GM12878 (cell line): ENCODE measurements at regions not wholly inside any gene's neighbourhood (a gene's known extent, or its start where the extent isn't known, plus 50 kb on each side); places are given as distances from the start of the nearest gene placed in this dataset.

Experiments used
- ATAC-seq: fragments of 200-7000 bp; cut with Tn5 transposase; 3 replicates; pipeline ENCODE4 v1.9.1; 2020; ENCODE audit warnings: mild to moderate bottlenecking, moderate library complexity
- BruUV-seq: library from RNA; stranded (reverse); fragments of 400-500 nt; replicated peaks from 2 replicates; lab custom pipeline; 2021; lab: Mats Ljungman, UMichigan
- CTCF ChIA-PET: fragments of 300-600 bp; sonication (Branson Sonifier 250); formaldehyde crosslinking; extraction: SDS; loops from one replicate; lab custom pipeline; 2021; ENCODE audit warnings: inconsistent platforms; lab: Yijun Ruan, JAX
- POLR2A ChIA-PET: fragments of 350-600 bp; formaldehyde crosslinking; extraction: SDS; loops from one replicate; lab custom pipeline; 2021; ENCODE audit warnings: inconsistent platforms; lab: Charles Lee
- RAD21 ChIA-PET: fragments of 300-600 bp; sonication (Branson Sonifier 250); formaldehyde crosslinking; loops from one replicate; lab custom pipeline; 2023; ENCODE audit warnings: antibody characterized with exemption; ENCODE audit not compliant: unreplicated experiment; lab: Charles Lee
- SMC1A ChIA-PET: fragments of 300-600 bp; sonication (Branson Sonifier 250); formaldehyde crosslinking; loops from one replicate; lab custom pipeline; 2023; ENCODE audit not compliant: unreplicated experiment, uncharacterized antibody; lab: Charles Lee
- DNase-seq: peaks from one replicate; pipeline ENCODE4 v3.0.0-alpha.2; 2011; ENCODE audit warnings: low read depth, low spot score
- FAIRE-seq: peaks from 3 replicates; lab custom pipeline; 2011; peaks lifted over from hg19 to GRCh38; lab: Jason Lieb, UNC
- H2AFZ ChIP-seq: 2 replicates; pipeline ENCODE4 v1.6.0; 2011; ENCODE audit warnings: low read depth, low read length, control low read depth; ENCODE audit not compliant: control insufficient read depth
- H3K27ac ChIP-seq: 2 replicates; pipeline ENCODE4 v1.5.1; 2011; ENCODE audit warnings: control low read depth; ENCODE audit not compliant: control insufficient read depth, insufficient read depth
- H3K27me3 ChIP-seq, 2 experiments: replicated peaks in 1 of 2; 2 replicates each; pipeline versions ENCODE4 v1.6.0 to v1.6.1; 2011; ENCODE audit warnings: low read length in 1 of 2; ENCODE audit not compliant: control insufficient read depth in 2 of 2, insufficient read depth in 2 of 2
- H3K36me3 ChIP-seq, 2 experiments: 2 replicates each; pipeline ENCODE4 v1.5.1; 2011; ENCODE audit warnings: low read length in 1 of 2; ENCODE audit not compliant: control insufficient read depth in 2 of 2, insufficient read depth in 2 of 2
- H3K4me1 ChIP-seq: 2 replicates; pipeline ENCODE4 v1.6.1; 2011; ENCODE audit warnings: mild to moderate bottlenecking, low read length, moderate library complexity, mixed read lengths; ENCODE audit not compliant: control insufficient read depth, insufficient read depth
- H3K4me2 ChIP-seq: 2 replicates; pipeline ENCODE4 v1.6.0; 2011; ENCODE audit warnings: control low read depth; ENCODE audit not compliant: control insufficient read depth, insufficient read depth
- H3K4me3 ChIP-seq: fragments of 200-600 bp; sonication (generic); 2 replicates; pipeline ENCODE4 v1.5.1; 2016
- H3K79me2 ChIP-seq: 2 replicates; pipeline ENCODE4 v1.6.0; 2011; ENCODE audit warnings: low read length; ENCODE audit not compliant: control insufficient read depth, insufficient read depth
- H3K9ac ChIP-seq: 2 replicates; pipeline ENCODE4 v1.8.0; 2011; ENCODE audit warnings: low read length, control low read depth, mixed read lengths; ENCODE audit not compliant: control insufficient read depth, insufficient read depth
- H3K9me3 ChIP-seq: replicated peaks from 3 replicates; pipeline ENCODE4 v1.5.1; 2011; ENCODE audit warnings: mild to moderate bottlenecking, low read length; ENCODE audit not compliant: control insufficient read depth, insufficient read depth
- H4K20me1 ChIP-seq: 2 replicates; pipeline ENCODE4 v1.6.0; 2011; ENCODE audit not compliant: control insufficient read depth, insufficient read depth
- EED ChIP-seq: sonication (generic); IDR thresholded peaks from 2 replicates; pipeline ENCODE4 v1.6.1; 2016; ENCODE audit warnings: antibody characterized with exemption, low read depth
- GABPA ChIP-seq: IDR thresholded peaks from 2 replicates; pipeline ENCODE4 v1.6.1; 2014; ENCODE audit warnings: antibody characterized with exemption, low read depth, mild to moderate bottlenecking, inconsistent platforms
- HCFC1 ChIP-seq: fragments of 150-350 bp; IDR thresholded peaks from 2 replicates; pipeline ENCODE4 v1.6.1; 2014; ENCODE audit warnings: low read length
- HDAC2 ChIP-seq: fragments of 200-600 bp; sonication (generic); IDR thresholded peaks from 2 replicates; pipeline ENCODE4 v1.6.1; 2017
- POLR2AphosphoS2 ChIP-seq: IDR thresholded peaks from 2 replicates; pipeline ENCODE4 v1.6.1; 2011; ENCODE audit warnings: low read depth, mild to moderate bottlenecking, low read length, improper control_type of control experiment, moderate library complexity
- RAD51 ChIP-seq: fragments of 450-650 bp; IDR thresholded peaks from 2 replicates; pipeline ENCODE4 v1.6.1; 2016; ENCODE audit warnings: moderate library complexity, mild to moderate bottlenecking, inconsistent platforms
- SREBF2 ChIP-seq: IDR thresholded peaks from 2 replicates; pipeline ENCODE4 v1.6.1; 2012; ENCODE audit warnings: mild to moderate bottlenecking, low read length
- WRNIP1 ChIP-seq: IDR thresholded peaks from 2 replicates; pipeline ENCODE4 v1.6.1; 2011; ENCODE audit warnings: low read depth, low read length, improper control_type of control experiment, borderline replicate concordance
- ZNF24 ChIP-seq: fragments of 450-650 bp; IDR thresholded peaks from 2 replicates; pipeline ENCODE4 v1.6.1; 2017; ENCODE audit warnings: antibody characterized with exemption, mild to moderate bottlenecking
- in situ Hi-C: fragments of 300-500 bp; cut with MboI; formaldehyde crosslinking; loops from 9 replicates; pipeline ENCODE4 v1.14.3; 2018; ENCODE audit warnings: mixed read lengths
- intact Hi-C: fragments of 100-400 bp; cut with micrococcal nuclease; formaldehyde crosslinking; loops from one replicate; pipeline ENCODE4 v1.14.2; 2022; ENCODE audit not compliant: unreplicated experiment
- TF ChIP-seq, protein P1 (sequence below): IDR thresholded peaks from 2 replicates; pipeline ENCODE4 v1.6.1; 2012; ENCODE audit warnings: low read depth, low read length, improper control_type of control experiment

DNA sequence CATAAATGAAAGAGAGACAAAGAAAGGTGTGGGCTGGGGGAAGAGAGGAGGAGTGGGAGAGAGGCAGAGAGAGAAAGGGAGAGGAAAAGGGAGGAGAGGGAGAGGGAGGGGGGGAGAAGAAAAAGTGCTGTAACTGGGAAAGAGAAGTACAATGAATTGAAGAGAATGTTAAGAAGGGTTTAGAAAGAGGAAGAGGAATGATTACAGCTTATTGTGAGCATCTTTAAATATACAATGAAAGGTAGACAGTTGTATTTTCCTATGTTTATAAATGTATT, 229.1 kb upstream of the PMFBP1 start:
- ATAC-seq (no peak), FAIRE-seq (no peak), DNase-seq (no peak)
- Histone ChIP-seq H3K27me3 (no peaks in the 10 kb centered on the region), H3K79me2 (no peaks in the 10 kb centered on the region), H3K4me2 (no peak overlapping the region), H3K4me3 (no peak overlapping the region), H3K9ac (no peak overlapping the region), H2AFZ (no peak overlapping the region), H3K36me3 (no peaks in the 10 kb centered on the region), H3K27ac (no peak overlapping the region), H3K4me1 (no peaks in the 10 kb centered on the region), H3K9me3 (no peaks in the 10 kb centered on the region), H4K20me1 (no peaks in the 10 kb centered on the region)
- intact Hi-C loops = loop anchor here (5.0 to 10.0 kb wide), 2 partner anchors 66 to 794 kb away; no protein-coding TSS in a partner anchor
- RAD21 ChIA-PET = interaction anchor here (1.4 to 2.3 kb wide), 2 partner anchors 66 to 1478 kb away, joined by 4 to 11 read pairs; no protein-coding TSS in a partner anchor
- SMC1A ChIA-PET = interaction anchor here (0.7 to 1.4 kb wide), 2 partner anchors 25 to 103 kb away, joined by 4 to 5 read pairs; no protein-coding TSS in a partner anchor
- TF ChIP-seq HCFC1 = no peak
- TF ChIP-seq SREBF2 = no peak
- TF ChIP-seq EED = no peak
- TF ChIP-seq ZNF24 = no peak
- no peak for TF ChIP-seq WRNIP1
- TF ChIP-seq HDAC2 = no peak
- TF ChIP-seq GABPA = no peak
- TF ChIP-seq RAD51 = no peak
- no peak for TF ChIP-seq POLR2AphosphoS2
- TF ChIP-seq, protein P1, sequence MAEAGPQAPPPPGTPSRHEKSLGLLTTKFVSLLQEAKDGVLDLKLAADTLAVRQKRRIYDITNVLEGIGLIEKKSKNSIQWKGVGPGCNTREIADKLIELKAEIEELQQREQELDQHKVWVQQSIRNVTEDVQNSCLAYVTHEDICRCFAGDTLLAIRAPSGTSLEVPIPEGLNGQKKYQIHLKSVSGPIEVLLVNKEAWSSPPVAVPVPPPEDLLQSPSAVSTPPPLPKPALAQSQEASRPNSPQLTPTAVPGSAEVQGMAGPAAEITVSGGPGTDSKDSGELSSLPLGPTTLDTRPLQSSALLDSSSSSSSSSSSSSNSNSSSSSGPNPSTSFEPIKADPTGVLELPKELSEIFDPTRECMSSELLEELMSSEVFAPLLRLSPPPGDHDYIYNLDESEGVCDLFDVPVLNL = no peak
- CTCF ChIA-PET = interaction anchor here (0.7 to 5.5 kb wide), 9 partner anchors 16 to 311 kb away, joined by 3 to 42 read pairs (median 4); no protein-coding TSS in a partner anchor
- no TSS peak for BruUV-seq
- POLR2A ChIA-PET = no interaction called here
- in situ Hi-C loops = no loop called here
